Mesenchymal stem cell (in vitro differentiated cells and primary cell): ENCODE measurements at regions not wholly inside any gene's neighbourhood (a gene's known extent, or its start where the extent isn't known, plus 50 kb on each side); places are given as distances from the start of the nearest gene placed in this dataset.

Experiments
- DNase-seq: peaks from one replicate; pipeline ENCODE4 v3.0.0-alpha.2; 2013
- H2AFZ ChIP-seq: one replicate; pipeline ENCODE4 v1.6.1; 2013; ENCODE audit warnings: low read depth, mild to moderate bottlenecking, control low read depth, inconsistent platforms, low read length, moderate library complexity
- H2AK5ac ChIP-seq: 2 replicates; pipeline ENCODE4 v1.6.1; 2013; ENCODE audit warnings: low read length, moderate library complexity, mild to moderate bottlenecking, inconsistent platforms; ENCODE audit not compliant: severe bottlenecking
- H2BK120ac ChIP-seq: one replicate; pipeline ENCODE4 v1.6.1; 2013; ENCODE audit warnings: low read depth, mild to moderate bottlenecking, inconsistent platforms, low read length, moderate library complexity
- H2BK12ac ChIP-seq, 2 experiments: one replicate each; pipeline ENCODE4 v1.6.1; 2013; ENCODE audit warnings: inconsistent platforms in 2 of 2, low read length in 2 of 2, mild to moderate bottlenecking in 2 of 2, moderate library complexity in 2 of 2, control low read depth in 1 of 2
- H2BK15ac ChIP-seq: one replicate; pipeline ENCODE4 v1.6.1; 2013; ENCODE audit warnings: mild to moderate bottlenecking, low read depth, inconsistent platforms; ENCODE audit not compliant: poor library complexity, severe bottlenecking
- H2BK5ac ChIP-seq: 2 replicates; pipeline ENCODE4 v1.6.1; 2013; ENCODE audit warnings: low read depth, mild to moderate bottlenecking, low read length, control low read depth, inconsistent platforms; ENCODE audit not compliant: poor library complexity, severe bottlenecking
- H3K14ac ChIP-seq, 2 experiments: one replicate each; pipeline ENCODE4 v1.6.1; 2013; ENCODE audit warnings: inconsistent platforms in 2 of 2, low read length in 2 of 2, control low read depth in 1 of 2, mild to moderate bottlenecking in 1 of 2, moderate library complexity in 1 of 2
- H3K18ac ChIP-seq, 2 experiments: one replicate each; pipeline ENCODE4 v1.6.1; 2013; ENCODE audit warnings: inconsistent platforms in 2 of 2, low read length in 2 of 2, control low read depth in 1 of 2, low read depth in 1 of 2, mild to moderate bottlenecking in 1 of 2
- H3K23ac ChIP-seq, 2 experiments: one replicate each; pipeline ENCODE4 v1.6.1; 2013; ENCODE audit warnings: inconsistent platforms in 2 of 2, low read length in 2 of 2, mild to moderate bottlenecking in 2 of 2, moderate library complexity in 2 of 2, control low read depth in 1 of 2
- H3K27ac ChIP-seq: 2 replicates; pipeline ENCODE4 v1.5.1; 2013; ENCODE audit warnings: mild to moderate bottlenecking, moderate library complexity, low read length, control low read depth, inconsistent platforms; ENCODE audit not compliant: poor library complexity, severe bottlenecking
- H3K27me3 ChIP-seq, 2 experiments: 2 replicates each; pipeline versions ENCODE4 v1.6.1 to v1.7.0; 2013; ENCODE audit warnings: low read length in 2 of 2, mild to moderate bottlenecking in 2 of 2, moderate library complexity in 2 of 2, control low read depth in 1 of 2, inconsistent platforms in 1 of 2; ENCODE audit not compliant: control insufficient read depth in 1 of 2, insufficient read depth in 1 of 2
- H3K36me3 ChIP-seq, 2 experiments: 2 replicates each; pipeline versions ENCODE4 v1.6.1 to v1.7.0; 2013; ENCODE audit warnings: low read length in 2 of 2, control low read depth in 1 of 2, inconsistent platforms in 1 of 2, low read depth in 1 of 2, mild to moderate bottlenecking in 1 of 2; ENCODE audit not compliant: insufficient read depth in 2 of 2, control insufficient read depth in 1 of 2
- H3K4ac ChIP-seq, 2 experiments: one replicate each; pipeline ENCODE4 v1.6.1; 2013; ENCODE audit warnings: inconsistent platforms in 2 of 2, low read length in 2 of 2, mild to moderate bottlenecking in 2 of 2, moderate library complexity in 2 of 2, control low read depth in 1 of 2, low read depth in 1 of 2
- H3K4me1 ChIP-seq: 2 replicates; pipeline ENCODE4 v1.6.1; 2013; ENCODE audit warnings: low read depth, low read length, control low read depth; ENCODE audit not compliant: control insufficient read depth, insufficient read depth
- H3K4me2 ChIP-seq: 2 replicates; pipeline ENCODE4 v1.6.1; 2013; ENCODE audit warnings: low read length, mild to moderate bottlenecking, inconsistent platforms; ENCODE audit not compliant: poor library complexity, severe bottlenecking
- H3K4me3 ChIP-seq, 2 experiments: 2 replicates each; pipeline versions ENCODE4 v1.5.1 to v1.7.0; 2013; ENCODE audit warnings: low read length in 2 of 2, mild to moderate bottlenecking in 2 of 2, control low read depth in 1 of 2, low read depth in 1 of 2; ENCODE audit not compliant: insufficient read depth in 1 of 2
- H3K79me1 ChIP-seq: replicated peaks from 2 replicates; pipeline ENCODE4 v1.6.1; 2013; ENCODE audit warnings: mild to moderate bottlenecking, control low read depth, low read length, inconsistent platforms; ENCODE audit not compliant: poor library complexity, severe bottlenecking
- H3K9ac ChIP-seq: 2 replicates; pipeline ENCODE4 v1.7.0; 2013; ENCODE audit warnings: mild to moderate bottlenecking, low read length, moderate library complexity
- H3K9me3 ChIP-seq: 2 replicates; pipeline ENCODE4 v1.7.0; 2013; ENCODE audit warnings: mild to moderate bottlenecking, low read length; ENCODE audit not compliant: control insufficient read depth
- H4K8ac ChIP-seq: one replicate; pipeline ENCODE4 v1.6.1; 2013; ENCODE audit warnings: inconsistent platforms, mild to moderate bottlenecking, low read length, moderate library complexity
- H4K91ac ChIP-seq: one replicate; pipeline ENCODE4 v1.6.1; 2013; ENCODE audit warnings: mild to moderate bottlenecking, low read length, inconsistent platforms
- WGBS: methylation state at CpG from one replicate; pipeline ENCODE4 v1.1.7; 2013; ENCODE audit warnings: mixed read lengths; 5-methylcytosine and 5-hydroxymethylcytosine counted together

GRCh38 chr13:102940770-102941169 lies 94.9 kb downstream of the ERCC5 start:
- Histone ChIP-seq H3K4ac (no peak overlapping the region), H3K18ac (no peak overlapping the region), H2BK120ac (no peak overlapping the region), H3K27me3 (peaks cover 0 to 3% of the 10 kb centered on the region in 2 experiments), H4K8ac (no peak overlapping the region), H3K4me3 (no peak overlapping the region), H2AFZ (no peak overlapping the region), H2BK12ac (no peak overlapping the region), H2BK15ac (no peak overlapping the region), H4K91ac (no peak overlapping the region), H3K4me1 (no peaks in the 10 kb centered on the region), H3K79me1 (no peaks in the 10 kb centered on the region), H3K27ac (no peak overlapping the region), H3K23ac (no peak overlapping the region), H3K9ac (no peak overlapping the region), H2BK5ac (no peak overlapping the region), H3K14ac (no peak overlapping the region), H3K4me2 (no peak overlapping the region), H2AK5ac (no peak overlapping the region), H3K36me3 (no peaks in the 10 kb centered on the region), H3K9me3 (peaks cover 14% of the 10 kb centered on the region)
- no peak for DNase-seq
- 58% methylated on average over 1 of the region's 1 CpG for WGBS

- Histone ChIP-seq H2BK120ac (no peak overlapping the region), H3K9me3 (peaks cover 14% of the 10 kb centered on the region), H3K9ac (no peak overlapping the region), H3K27me3 (peaks cover 0 to 3% of the 10 kb centered on the region in 2 experiments), H3K23ac (no peak overlapping the region), H2BK15ac (no peak overlapping the region), H3K36me3 (no peaks in the 10 kb centered on the region), H4K91ac (no peak overlapping the region), H3K14ac (no peak overlapping the region), H3K4ac (no peak overlapping the region), H2AK5ac (no peak overlapping the region), H3K18ac (no peak overlapping the region), H3K4me2 (no peak overlapping the region), H3K27ac (no peak overlapping the region), H3K4me1 (no peaks in the 10 kb centered on the region), H3K4me3 (no peak overlapping the region), H3K79me1 (no peaks in the 10 kb centered on the region), H2BK5ac (no peak overlapping the region), H2BK12ac (no peak overlapping the region), H2AFZ (no peak overlapping the region), H4K8ac (no peak overlapping the region)
- DNase-seq: no peak
- WGBS: 29% methylated on average over 2 of the region's 5 CpGs
Measured at GRCh38 chr13:102940143-102940542, 94.3 kb downstream of the ERCC5 start.

GRCh38 chr13:102935896-102936321 lies 90.1 kb downstream of the ERCC5 start:
- WGBS: 89% methylated on average over 1 of the region's 2 CpGs
- no peak overlapping the region for H3K4ac ChIP-seq
- no peaks in the 10 kb centered on the region for H3K4me1 ChIP-seq
- no peak overlapping the region for H2BK120ac ChIP-seq
- no peak overlapping the region for H3K9ac ChIP-seq
- peaks cover 0 to under 1% of the 10 kb centered on the region in 2 experiments for H3K27me3 ChIP-seq
- no peak overlapping the region for H4K91ac ChIP-seq
- H4K8ac ChIP-seq: no peak overlapping the region
- no peak overlapping the region for H2BK12ac ChIP-seq
- H3K79me1 ChIP-seq: no peaks in the 10 kb centered on the region
- no peak overlapping the region for H3K18ac ChIP-seq
- no peak overlapping the region for H2AFZ ChIP-seq
- no peak overlapping the region for H3K4me3 ChIP-seq
- no peaks in the 10 kb centered on the region for H3K36me3 ChIP-seq
- H3K23ac ChIP-seq: no peak overlapping the region
- H2BK5ac ChIP-seq: no peak overlapping the region
- H3K4me2 ChIP-seq: no peak overlapping the region
- no peak overlapping the region for H3K27ac ChIP-seq
- H2BK15ac ChIP-seq: no peak overlapping the region
- peaks cover 10% of the 10 kb centered on the region for H3K9me3 ChIP-seq
- no peak overlapping the region for H2AK5ac ChIP-seq
- H3K14ac ChIP-seq: no peak overlapping the region
- no peak for DNase-seq

DNA sequence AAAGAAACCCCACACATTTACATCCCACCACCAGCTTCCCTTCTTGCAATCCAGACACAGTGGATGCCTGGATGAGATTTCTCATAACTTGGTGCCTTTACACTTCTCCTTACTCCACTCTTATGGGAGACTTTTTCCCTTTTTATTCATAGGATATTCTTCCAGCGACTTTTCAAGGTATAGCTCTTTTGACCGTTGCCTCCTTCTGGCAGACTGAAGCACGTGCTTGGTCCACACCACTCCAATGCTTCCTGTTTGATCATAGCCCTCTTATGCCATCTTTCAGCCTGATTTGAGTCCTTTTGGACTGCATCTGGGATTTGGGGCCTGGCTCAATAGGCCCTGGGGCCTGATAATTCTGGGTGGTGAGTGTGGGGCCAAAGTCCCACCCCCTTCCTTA lies 87.7 kb downstream of the ERCC5 start:
- H3K4me3 ChIP-seq: no peak overlapping the region

More for the DNA sequence above, 87.7 kb downstream of the ERCC5 start:
- no peaks in the 10 kb centered on the region for H3K36me3 ChIP-seq
- WGBS: 58% methylated on average over 3 of the region's 3 CpGs
- no peak overlapping the region for H2AK5ac ChIP-seq
- H4K91ac ChIP-seq: no peak overlapping the region
- H2BK120ac ChIP-seq: no peak overlapping the region
- no peak overlapping the region for H3K4ac ChIP-seq
- H3K9me3 ChIP-seq: no peaks in the 10 kb centered on the region
- no peak overlapping the region for H3K14ac ChIP-seq
- no peak for DNase-seq
- H2BK5ac ChIP-seq: no peak overlapping the region
- H3K4me2 ChIP-seq: no peak overlapping the region
- H2AFZ ChIP-seq: no peak overlapping the region
- no peaks in the 10 kb centered on the region for H3K27me3 ChIP-seq
- no peak overlapping the region for H2BK12ac ChIP-seq
- no peaks in the 10 kb centered on the region for H3K79me1 ChIP-seq
- no peak overlapping the region for H4K8ac ChIP-seq
- no peak overlapping the region for H2BK15ac ChIP-seq
- no peaks in the 10 kb centered on the region for H3K4me1 ChIP-seq
- H3K9ac ChIP-seq: no peak overlapping the region
- no peak overlapping the region for H3K23ac ChIP-seq
- no peak overlapping the region for H3K18ac ChIP-seq
- no peak overlapping the region for H3K27ac ChIP-seq
